ENCODE measurements at regions not wholly inside any gene's neighbourhood (a gene's known extent, or its start where the extent isn't known, plus 50 kb on each side); places are given as distances from the start of the nearest gene placed in this dataset.

- TF ChIP-seq EP300 (IDR thresholded peaks at IDR 0.05) = no peak
- TF ChIP-seq POLR2AphosphoS5 (IDR thresholded peaks at IDR 0.05) = no peak
- no peak for TF ChIP-seq CTCF (IDR thresholded peaks at IDR 0.05)
- no peak for TF ChIP-seq POLR2A (IDR thresholded peaks at IDR 0.05; ENCODE audit: low read depth)
- intact Hi-C loops (cut with DNase I) = no loop called here
- Histone ChIP-seq H3K4me3 (no peak overlapping the region), H3K27me3 (peaks cover 0 to 65% (median 0%) of the 10 kb centered on the region in 4 donors), H3K9me3 (no peaks in the 10 kb centered on the region), H3K4me1 (no peaks in the 10 kb centered on the region), H3K27ac (replicated peaks in 1 of 4) (no peak overlapping the region), H3K36me3 (no peaks in the 10 kb centered on the region)
- 70% methylated on average over 14 of the region's 14 CpGs for WGBS
- peak; percentile 91 for DNase-seq (ENCODE audit: extremely low spot score)
Observed at GRCh38 chr15:20353966-20354883, 187.4 kb downstream of the GOLGA6L6 start.

GRCh38 chr15:20352241-20353200 is 189.1 kb downstream of the GOLGA6L6 start:
- TF ChIP-seq CTCF (IDR thresholded peaks at IDR 0.05) = no peak
- no peak for TF ChIP-seq POLR2AphosphoS5 (IDR thresholded peaks at IDR 0.05)
- no peak for TF ChIP-seq EP300 (IDR thresholded peaks at IDR 0.05)
- no peak for TF ChIP-seq POLR2A (IDR thresholded peaks at IDR 0.05; ENCODE audit: low read depth)
- intact Hi-C loops (cut with DNase I) = no loop called here
- Histone ChIP-seq H3K27me3 (peaks cover 0 to 64% (median 0%) of the 10 kb centered on the region in 4 donors), H3K4me1 (no peaks in the 10 kb centered on the region), H3K4me3 (no peak overlapping the region), H3K9me3 (no peaks in the 10 kb centered on the region), H3K36me3 (no peaks in the 10 kb centered on the region), H3K27ac (replicated peaks in 1 of 4) (no peak overlapping the region)
- WGBS = 66% methylated on average over 17 of the region's 17 CpGs
- DNase-seq (ENCODE audit: extremely low spot score) = no peak

- Histone ChIP-seq H3K27me3 (peaks cover 0 to 60% (median 0%) of the 10 kb centered on the region in 4 donors), H3K4me3 (no peak overlapping the region), H3K36me3 (no peaks in the 10 kb centered on the region), H3K4me1 (no peaks in the 10 kb centered on the region), H3K27ac (replicated peaks in 1 of 4) (no peak overlapping the region), H3K9me3 (peaks cover 0 to 5% (median 4%) of the 10 kb centered on the region in 4 donors)
- WGBS = 64% methylated on average over 9 of the region's 9 CpGs
- TF ChIP-seq CTCF (IDR thresholded peaks at IDR 0.05) (no peak), EP300 (IDR thresholded peaks at IDR 0.05) (no peak), POLR2AphosphoS5 (IDR thresholded peaks at IDR 0.05) (no peak)
- no peak for DNase-seq (ENCODE audit: extremely low spot score)
- intact Hi-C loops (cut with DNase I) = no loop called here
Observed at GRCh38 chr15:20351448-20351971, 190.1 kb downstream of the GOLGA6L6 start.

- no peak overlapping the region for H3K27ac ChIP-seq (replicated peaks in 1 of 4)
- H3K4me3 ChIP-seq = no peak overlapping the region
- no peak for TF ChIP-seq EP300 (IDR thresholded peaks at IDR 0.05)
- no peak for TF ChIP-seq POLR2A (IDR thresholded peaks at IDR 0.05; ENCODE audit: low read depth)
- no peak for TF ChIP-seq POLR2AphosphoS5 (IDR thresholded peaks at IDR 0.05)
- no peak for TF ChIP-seq CTCF (IDR thresholded peaks at IDR 0.05)
- H3K36me3 ChIP-seq = no peaks in the 10 kb centered on the region
- H3K27me3 ChIP-seq = peaks cover 0 to 58% (median 0%) of the 10 kb centered on the region in 4 donors
- DNase-seq (ENCODE audit: extremely low spot score) = no peak
- intact Hi-C loops (cut with DNase I) = no loop called here
- no peaks in the 10 kb centered on the region for H3K4me1 ChIP-seq
- 76% methylated on average over 13 of the region's 13 CpGs for WGBS
- H3K9me3 ChIP-seq = peaks cover 0 to 12% (median 9%) of the 10 kb centered on the region in 4 donors
Observed at GRCh38 chr15:20349774-20350498, 191.7 kb downstream of the GOLGA6L6 start.
